Cardiac muscle cell (in vitro differentiated cells and primary cell): ENCODE measurements at regions not wholly inside any gene's neighbourhood (a gene's known extent, or its start where the extent isn't known, plus 50 kb on each side); places are given as distances from the start of the nearest gene placed in this dataset.

Source experiments
- DNase-seq, 2 donors: peaks; one replicate each; pipeline versions ENCODE4 v3.0.0 to v3.0.0-alpha.2; 2010 to 2017; ENCODE audit warnings: low read depth in 1 of 2, low spot score in 1 of 2
- H3K27ac ChIP-seq: fragments of 200-600 bp; sonication (generic); 2 replicates; pipeline ENCODE4 v1.5.1; 2016
- H3K27me3 ChIP-seq: fragments of 200-600 bp; sonication (generic); 2 replicates; pipeline ENCODE4 v1.6.0; 2016; ENCODE audit warnings: control low read depth
- H3K36me3 ChIP-seq: fragments of 200-600 bp; sonication (generic); 2 replicates; pipeline ENCODE4 v1.5.1; 2016; ENCODE audit warnings: control low read depth
- H3K4me1 ChIP-seq: fragments of 200-600 bp; sonication (generic); 2 replicates; pipeline ENCODE4 v1.8.1; 2017; ENCODE audit warnings: low read depth, mild to moderate bottlenecking, mixed run types
- H3K4me3 ChIP-seq: fragments of 200-600 bp; sonication (generic); 2 replicates; pipeline ENCODE4 v1.5.1; 2016; ENCODE audit warnings: mild to moderate bottlenecking
- H3K9me3 ChIP-seq: fragments of 200-600 bp; sonication (generic); 2 replicates; pipeline ENCODE4 v1.5.1; 2017; ENCODE audit warnings: low read depth, mild to moderate bottlenecking, control low read depth
- TF ChIP-seq, protein P1 (sequence below): IDR thresholded peaks from 2 replicates; pipeline ENCODE4 v1.5.1; 2012; ENCODE audit warnings: low read depth, mild to moderate bottlenecking, low read length

DNA sequence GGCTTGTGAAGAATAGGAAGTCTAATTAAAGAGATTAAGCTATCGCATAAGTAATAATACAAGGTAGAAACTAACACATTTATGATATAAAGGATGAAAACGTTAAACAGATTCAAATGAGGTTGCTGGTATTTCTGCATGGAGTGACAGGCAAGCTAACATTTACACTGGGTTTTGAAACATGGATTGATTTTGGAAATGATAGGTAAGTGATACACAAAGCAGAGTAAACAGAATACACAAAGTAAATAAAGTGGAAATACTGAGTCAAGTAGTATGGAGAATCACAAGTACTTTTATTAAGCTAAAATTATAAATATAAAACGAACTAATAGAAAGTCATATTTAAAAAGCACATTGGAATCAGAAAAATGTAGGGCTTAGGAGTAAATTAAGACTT lies 665.3 kb downstream of the STPG2 start:
- no peak for DNase-seq
- Histone ChIP-seq H3K27ac (no peak overlapping the region), H3K9me3 (no peaks in the 10 kb centered on the region), H3K4me1 (no peaks in the 10 kb centered on the region), H3K27me3 (no peaks in the 10 kb centered on the region), H3K4me3 (no peak overlapping the region), H3K36me3 (no peaks in the 10 kb centered on the region)
- TF ChIP-seq, protein P1, sequence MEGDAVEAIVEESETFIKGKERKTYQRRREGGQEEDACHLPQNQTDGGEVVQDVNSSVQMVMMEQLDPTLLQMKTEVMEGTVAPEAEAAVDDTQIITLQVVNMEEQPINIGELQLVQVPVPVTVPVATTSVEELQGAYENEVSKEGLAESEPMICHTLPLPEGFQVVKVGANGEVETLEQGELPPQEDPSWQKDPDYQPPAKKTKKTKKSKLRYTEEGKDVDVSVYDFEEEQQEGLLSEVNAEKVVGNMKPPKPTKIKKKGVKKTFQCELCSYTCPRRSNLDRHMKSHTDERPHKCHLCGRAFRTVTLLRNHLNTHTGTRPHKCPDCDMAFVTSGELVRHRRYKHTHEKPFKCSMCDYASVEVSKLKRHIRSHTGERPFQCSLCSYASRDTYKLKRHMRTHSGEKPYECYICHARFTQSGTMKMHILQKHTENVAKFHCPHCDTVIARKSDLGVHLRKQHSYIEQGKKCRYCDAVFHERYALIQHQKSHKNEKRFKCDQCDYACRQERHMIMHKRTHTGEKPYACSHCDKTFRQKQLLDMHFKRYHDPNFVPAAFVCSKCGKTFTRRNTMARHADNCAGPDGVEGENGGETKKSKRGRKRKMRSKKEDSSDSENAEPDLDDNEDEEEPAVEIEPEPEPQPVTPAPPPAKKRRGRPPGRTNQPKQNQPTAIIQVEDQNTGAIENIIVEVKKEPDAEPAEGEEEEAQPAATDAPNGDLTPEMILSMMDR = no peak

DNA sequence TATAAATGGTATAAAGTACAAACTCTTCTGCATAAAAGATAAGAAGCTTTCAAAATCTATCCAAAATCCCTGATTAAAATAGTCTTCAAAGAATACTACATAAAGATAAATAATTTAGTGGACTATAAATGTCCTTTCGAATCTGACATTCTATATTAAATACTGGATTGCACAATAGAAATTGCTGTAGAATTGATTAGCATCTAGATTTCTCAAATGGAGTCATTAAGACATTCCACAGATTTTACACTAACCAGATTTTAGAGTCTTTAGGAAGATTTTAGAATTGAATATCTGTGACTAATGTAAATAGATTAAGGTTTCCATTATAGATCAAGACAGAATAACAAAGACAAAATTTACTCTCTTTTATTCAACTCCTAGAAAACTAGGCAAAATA lies 663.9 kb downstream of the STPG2 start:
- Histone ChIP-seq H3K36me3 (no peaks in the 10 kb centered on the region), H3K4me1 (no peaks in the 10 kb centered on the region), H3K27ac (no peak overlapping the region), H3K9me3 (no peaks in the 10 kb centered on the region), H3K4me3 (no peak overlapping the region), H3K27me3 (no peaks in the 10 kb centered on the region)
- DNase-seq = no peak
- TF ChIP-seq, protein P1 = no peak

DNA sequence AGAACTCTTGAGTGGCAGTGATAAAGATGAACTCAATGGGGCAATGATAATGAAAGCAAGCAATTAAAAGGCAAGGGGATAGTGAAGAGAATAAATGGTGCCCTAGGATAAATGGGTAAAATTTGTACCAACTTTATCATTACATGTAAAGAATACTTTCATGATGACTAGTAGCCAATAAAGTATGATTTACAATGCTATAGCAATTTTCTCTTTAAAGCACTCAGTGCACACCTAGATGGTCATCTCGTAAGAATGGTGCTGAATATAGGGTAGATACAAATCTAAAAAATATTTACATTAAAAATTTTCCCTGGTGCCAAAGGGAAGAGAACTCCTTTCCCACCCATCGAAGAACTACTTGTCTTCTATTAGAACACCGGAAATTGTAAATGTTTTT lies 651.4 kb downstream of the STPG2 start:
- Histone ChIP-seq H3K27ac (no peak overlapping the region), H3K4me3 (no peak overlapping the region), H3K36me3 (no peaks in the 10 kb centered on the region), H3K4me1 (no peaks in the 10 kb centered on the region), H3K9me3 (no peaks in the 10 kb centered on the region), H3K27me3 (no peaks in the 10 kb centered on the region)
- TF ChIP-seq, protein P1 = no peak
- no peak for DNase-seq

DNA sequence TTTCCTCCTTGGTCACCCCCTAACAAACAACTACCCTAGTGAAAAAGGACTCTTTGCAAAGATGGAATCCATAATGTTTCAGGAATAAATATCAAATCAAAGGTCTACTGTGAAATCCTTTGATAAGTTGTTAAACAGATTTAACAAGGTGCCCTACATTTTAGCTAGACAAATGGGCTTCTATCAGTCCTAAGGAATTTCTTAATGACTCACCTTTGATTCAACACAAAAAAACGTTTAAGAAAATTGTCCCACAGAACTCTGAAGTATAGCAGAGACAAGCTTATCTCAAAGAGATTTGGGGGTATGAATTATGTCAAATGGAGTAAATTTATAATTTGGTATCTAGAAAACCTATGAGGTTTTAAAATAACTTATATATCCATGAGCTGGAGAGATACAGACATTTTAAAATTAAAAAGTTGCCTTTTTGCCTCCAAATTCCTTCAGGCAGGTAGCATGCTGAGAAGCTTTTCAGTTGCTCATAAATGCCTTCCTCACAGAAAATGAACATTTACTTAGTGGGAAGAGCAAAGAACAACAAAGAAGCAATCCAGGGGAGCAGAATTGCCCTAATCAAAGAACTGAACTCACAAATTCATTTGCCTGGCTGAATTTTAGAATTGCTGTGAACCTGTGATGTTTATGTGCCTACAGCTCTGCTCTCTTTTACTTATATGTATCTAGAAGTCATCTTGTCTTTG lies 649.3 kb downstream of the STPG2 start:
- no peaks in the 10 kb centered on the region for H3K9me3 ChIP-seq
- no peak for DNase-seq
- H3K4me1 ChIP-seq = no peaks in the 10 kb centered on the region
- no peaks in the 10 kb centered on the region for H3K27me3 ChIP-seq
- no peak overlapping the region for H3K27ac ChIP-seq
- TF ChIP-seq, protein P1 = no peak
- H3K4me3 ChIP-seq = no peak overlapping the region
- no peaks in the 10 kb centered on the region for H3K36me3 ChIP-seq

DNA sequence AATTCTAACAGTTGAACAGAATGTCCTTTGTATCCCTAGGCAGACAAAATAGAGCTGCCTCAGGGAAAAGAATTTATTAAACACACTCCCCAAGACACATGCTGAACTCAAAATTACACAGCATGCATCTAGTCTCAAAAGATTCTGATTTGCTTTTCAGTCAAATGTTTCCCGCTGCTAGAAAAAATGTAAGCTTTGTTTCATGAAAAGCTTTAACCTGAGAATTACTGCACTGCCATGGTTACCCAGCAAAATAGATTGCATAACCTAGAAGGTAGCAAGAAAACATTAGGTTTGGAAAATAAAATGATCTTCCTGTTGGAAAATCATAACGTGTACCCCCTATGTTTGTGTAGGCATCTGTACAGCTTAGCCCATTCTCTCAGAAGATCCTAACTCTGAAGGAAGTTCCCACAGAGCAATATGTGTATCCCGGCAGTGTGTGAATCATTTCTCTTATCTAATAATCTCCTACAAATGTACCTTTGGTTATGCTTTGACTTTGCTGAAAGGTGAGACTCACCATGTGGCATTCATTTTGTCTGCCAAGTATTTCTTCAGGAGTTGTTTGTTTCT lies 646.9 kb downstream of the STPG2 start:
- TF ChIP-seq, protein P1 = no peak
- H3K27me3 ChIP-seq = no peaks in the 10 kb centered on the region
- no peaks in the 10 kb centered on the region for H3K4me1 ChIP-seq
- H3K4me3 ChIP-seq = no peak overlapping the region
- no peaks in the 10 kb centered on the region for H3K36me3 ChIP-seq
- H3K9me3 ChIP-seq = no peaks in the 10 kb centered on the region
- no peak overlapping the region for H3K27ac ChIP-seq
- no peak for DNase-seq
